GM18520 (cell line): ENCODE measurements at regions not wholly inside any gene's neighbourhood (a gene's known extent, or its start where the extent isn't known, plus 50 kb on each side); places are given as distances from the start of the nearest gene placed in this dataset.

Experiments used
- ATAC-seq: cut with Tn5 transposase; IDR thresholded peaks from one replicate; pipeline ENCODE4 v1.9.1; 2021; ENCODE audit not compliant: unreplicated experiment

- ATAC-seq = no peak
These were observed 493.6 kb upstream of the AGTR1 start for GRCh38 chr3:148204131-148204530.

DNA sequence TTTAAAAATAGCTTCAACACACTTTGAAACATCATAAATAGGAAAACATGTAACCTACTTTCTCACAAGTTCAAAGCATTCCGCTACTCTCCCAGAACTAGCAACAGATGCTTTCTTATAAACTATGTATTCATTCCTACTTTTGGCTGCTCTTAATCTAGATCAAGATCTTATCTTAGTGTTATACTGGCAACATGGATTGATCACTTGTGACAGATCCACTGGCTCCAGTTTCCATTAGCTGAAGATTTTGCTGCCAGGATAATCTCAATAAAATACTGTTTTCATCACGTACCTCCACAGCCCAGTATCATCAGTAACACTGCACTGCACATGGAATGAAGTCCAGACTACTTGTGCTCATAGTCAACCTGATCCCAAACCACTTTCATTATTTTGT lies 491.7 kb upstream of the AGTR1 start:
- ATAC-seq = no peak

DNA sequence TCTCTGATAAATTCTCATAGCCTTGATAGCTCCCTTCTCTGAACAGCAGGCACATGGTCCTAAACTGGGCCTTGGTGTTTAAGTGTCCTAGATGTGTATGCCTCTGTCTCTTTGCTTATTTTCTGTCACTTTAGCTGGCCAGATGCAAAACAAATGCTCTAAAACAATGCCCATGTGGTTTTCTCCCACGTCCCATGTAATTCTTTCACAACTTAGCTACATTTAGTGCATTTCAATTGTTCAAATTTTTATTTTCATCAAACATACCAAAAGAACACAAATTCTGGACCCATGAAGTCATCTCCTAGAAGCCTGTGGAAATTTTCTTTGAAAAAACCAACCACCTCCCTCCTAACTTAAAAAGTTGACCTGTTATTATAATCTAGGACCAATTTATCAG lies 491.3 kb upstream of the AGTR1 start:
- no peak for ATAC-seq

GRCh38 chr3:148208975-148209374 lies 488.7 kb upstream of the AGTR1 start:
- no peak for ATAC-seq

DNA sequence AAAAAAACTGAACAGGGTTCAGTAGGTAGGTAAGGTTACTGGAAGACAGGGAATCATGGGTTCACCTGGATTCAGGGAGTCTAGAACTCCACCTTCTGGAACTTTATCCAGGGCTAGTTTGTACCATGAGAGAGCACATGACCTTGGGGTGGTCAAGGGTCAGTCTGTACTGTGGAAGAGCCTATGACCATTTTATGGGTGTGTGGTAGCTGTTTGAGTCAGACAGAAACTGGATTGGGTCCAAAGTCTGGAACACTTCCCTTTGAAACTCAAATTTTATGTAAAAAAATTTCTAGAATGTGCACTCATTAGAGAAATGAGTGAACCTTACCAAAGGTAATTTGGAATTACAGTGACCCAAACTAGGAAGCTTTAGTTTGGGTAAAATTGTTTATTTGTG lies 486.0 kb upstream of the AGTR1 start:
- ATAC-seq = peak; percentile 55

GRCh38 chr3:148214705-148215104 lies 483.0 kb upstream of the AGTR1 start:
- no peak for ATAC-seq

- ATAC-seq = no peak
These were observed 480.4 kb upstream of the AGTR1 start for GRCh38 chr3:148217317-148217716.

DNA sequence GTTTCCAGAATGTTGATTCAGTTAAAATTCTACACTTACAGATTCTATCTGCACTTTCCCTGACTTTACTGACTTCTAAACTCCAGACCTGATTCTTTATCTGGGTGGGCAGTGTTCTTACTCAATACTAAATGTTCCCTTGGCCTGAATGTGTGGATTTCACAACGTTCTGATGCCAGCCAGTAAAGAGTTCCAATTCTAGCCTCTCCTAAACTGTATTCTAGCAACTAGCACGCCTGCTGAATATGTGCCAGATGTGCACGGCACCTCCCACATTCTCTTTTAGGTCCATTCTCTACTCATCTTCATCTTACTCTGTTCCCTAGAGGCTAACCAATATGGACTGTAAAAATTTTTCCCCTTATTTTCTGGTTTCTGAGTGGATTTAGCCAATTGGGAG lies 479.5 kb upstream of the AGTR1 start:
- no peak for ATAC-seq

DNA sequence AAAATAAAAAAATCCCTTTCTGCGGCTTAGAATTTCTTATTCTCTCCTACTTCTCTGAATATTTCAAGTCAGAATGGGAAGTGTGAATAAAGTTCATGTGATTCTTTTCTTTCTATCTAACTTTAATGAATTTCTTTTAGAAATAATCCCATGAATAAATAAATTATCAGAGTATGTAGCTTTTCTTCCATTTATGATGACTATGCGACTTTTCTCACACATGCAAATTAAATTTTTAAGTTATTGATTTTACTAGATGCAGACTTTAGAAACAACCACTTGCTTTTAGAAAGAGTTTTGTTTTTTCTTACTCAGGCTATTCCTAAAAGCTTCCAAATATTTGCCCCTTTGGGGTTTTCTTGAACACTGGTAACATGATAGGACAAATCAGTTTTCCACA lies 477.7 kb upstream of the AGTR1 start:
- ATAC-seq = no peak

GRCh38 chr3:148221303-148221702 lies 476.4 kb upstream of the AGTR1 start:
- ATAC-seq = no peak

DNA sequence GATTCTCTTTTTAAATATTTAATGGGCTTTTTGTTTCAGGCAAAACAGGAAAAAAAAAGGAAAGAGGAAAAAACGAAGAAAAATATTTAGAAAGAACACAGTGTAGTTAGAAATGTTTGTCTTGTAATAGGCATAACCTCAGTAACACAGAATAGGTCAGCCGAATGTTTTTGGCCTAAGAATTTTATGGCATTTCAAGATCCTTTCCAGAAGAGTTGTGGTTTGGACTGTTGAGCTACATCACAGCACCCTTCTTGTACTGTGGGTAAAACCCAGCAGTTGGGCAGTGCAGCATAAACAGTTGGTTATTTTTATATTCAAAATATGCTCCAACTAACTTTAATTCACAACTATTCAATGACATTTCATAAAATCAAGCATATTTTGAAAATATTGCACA lies 474.4 kb upstream of the AGTR1 start:
- ATAC-seq = no peak

- no peak for ATAC-seq
These were observed 471.5 kb upstream of the AGTR1 start for GRCh38 chr3:148226246-148226645.

DNA sequence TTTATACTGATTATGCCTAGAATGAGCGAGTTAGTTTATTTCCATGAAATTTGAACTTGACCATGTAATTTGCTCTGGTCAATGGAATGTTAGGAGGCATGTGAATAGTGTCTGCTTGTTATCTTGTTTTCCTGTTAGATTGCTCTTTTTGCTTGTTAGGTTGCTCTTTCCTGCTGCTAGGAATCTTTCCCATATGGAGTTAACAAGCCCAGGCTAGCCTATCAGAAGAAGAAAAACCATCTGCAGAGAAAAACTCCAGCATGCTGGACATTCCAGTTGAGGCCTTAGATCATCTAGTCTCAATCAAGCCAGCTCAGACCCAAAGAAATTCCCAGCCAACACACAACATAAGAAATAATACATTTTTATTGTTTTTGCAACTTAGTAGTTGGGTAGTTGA lies 470.2 kb upstream of the AGTR1 start:
- no peak for ATAC-seq

GRCh38 chr3:148229107-148229506 lies 468.6 kb upstream of the AGTR1 start:
- no peak for ATAC-seq

GRCh38 chr3:148230473-148230872 lies 467.2 kb upstream of the AGTR1 start:
- ATAC-seq = no peak

DNA sequence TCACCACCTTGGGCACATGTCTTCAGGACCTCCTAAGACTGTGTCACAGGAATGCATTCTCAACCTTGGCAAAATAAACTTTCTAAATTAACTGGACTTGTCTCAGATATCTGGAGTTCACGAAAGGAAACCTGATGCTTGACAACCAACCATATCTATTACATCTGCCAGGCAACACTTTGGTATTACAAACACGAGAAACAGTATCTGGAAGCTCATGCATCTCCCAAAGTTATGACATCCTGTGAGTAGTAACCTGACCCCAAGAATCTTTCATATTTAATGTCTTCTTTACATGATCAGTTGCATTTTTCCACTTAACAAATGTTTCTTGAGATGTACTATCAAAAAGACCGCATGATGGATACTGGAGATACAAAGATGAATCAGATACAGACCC lies 465.3 kb upstream of the AGTR1 start:
- ATAC-seq = no peak

DNA sequence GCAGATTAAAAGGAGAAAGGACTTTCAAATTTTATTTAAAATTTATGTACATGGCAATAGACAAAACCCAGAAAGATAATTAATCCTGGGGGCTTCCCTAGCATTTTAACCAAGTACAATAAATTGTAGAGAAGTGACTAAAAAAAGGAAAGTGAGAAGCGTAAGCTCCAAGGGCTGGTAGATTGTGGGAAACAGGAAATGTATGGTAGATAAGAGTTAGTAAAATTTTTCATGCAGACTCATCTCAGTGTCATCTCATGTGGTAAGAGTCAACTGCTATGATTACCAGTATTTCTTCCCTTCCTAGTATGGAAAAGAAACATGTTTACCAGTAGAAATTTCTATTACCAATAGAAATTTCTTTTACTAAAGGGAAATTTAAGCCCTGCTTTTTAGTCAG lies 464.3 kb upstream of the AGTR1 start:
- ATAC-seq = no peak

- ATAC-seq = no peak
These were observed 463.2 kb upstream of the AGTR1 start for GRCh38 chr3:148234536-148234935.

DNA sequence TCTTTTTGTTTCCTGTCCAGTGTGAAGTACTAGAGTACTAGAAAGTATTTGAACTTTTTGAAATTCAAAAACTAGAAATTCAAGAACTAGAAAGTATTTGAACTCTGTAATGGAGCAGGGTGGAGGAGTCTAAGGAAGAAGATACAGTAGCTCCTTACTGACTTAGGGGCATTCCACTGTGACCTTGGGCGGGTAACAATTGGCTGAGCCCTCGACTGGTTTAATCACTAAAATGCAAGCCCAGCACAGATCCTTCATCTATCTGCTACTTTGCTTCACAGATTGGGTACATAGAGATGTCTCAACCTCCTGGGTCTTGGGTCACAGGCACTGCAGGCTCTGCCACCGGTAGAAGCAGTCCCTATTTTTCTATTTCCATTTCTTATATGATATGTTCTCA lies 462.1 kb upstream of the AGTR1 start:
- no peak for ATAC-seq

DNA sequence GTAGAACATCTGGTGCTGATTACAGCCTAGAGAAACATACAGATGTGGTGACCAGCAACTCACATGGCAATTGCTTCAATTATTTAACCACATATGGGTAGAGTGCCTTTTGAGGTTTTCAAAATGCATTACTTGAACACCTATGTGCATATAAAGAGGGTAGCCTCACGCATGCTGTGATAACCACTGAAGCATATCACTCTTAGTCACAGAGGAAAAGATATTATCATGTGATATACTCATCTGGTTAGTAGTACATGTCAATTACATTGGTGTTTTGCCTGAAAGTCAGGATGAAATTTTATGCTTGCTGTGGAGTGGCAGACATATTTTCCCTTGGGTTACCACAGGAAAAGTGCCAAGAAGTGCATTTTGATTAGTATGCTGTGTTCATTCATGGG lies 459.3 kb upstream of the AGTR1 start:
- ATAC-seq = no peak

GRCh38 chr3:148240351-148240750 lies 457.4 kb upstream of the AGTR1 start:
- ATAC-seq = no peak

DNA sequence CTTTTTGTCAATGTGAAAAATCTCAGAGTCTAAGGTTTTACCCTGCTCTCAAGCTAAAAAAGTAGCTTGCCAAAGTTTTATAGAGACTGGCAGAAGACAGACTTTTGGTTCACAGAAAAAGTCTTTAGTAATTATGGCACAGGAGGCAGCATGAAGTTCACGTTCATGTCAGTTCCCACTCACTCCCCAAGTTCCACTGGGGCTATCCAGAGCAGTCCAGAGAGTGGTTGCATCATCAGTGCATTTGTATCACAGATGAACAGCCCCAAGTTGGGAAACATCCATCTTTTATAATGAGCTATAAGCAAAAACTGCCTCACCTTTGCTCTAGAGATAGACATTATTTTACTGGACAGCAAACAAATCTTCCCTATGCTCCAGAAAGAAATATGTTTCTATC lies 454.1 kb upstream of the AGTR1 start:
- ATAC-seq = no peak

DNA sequence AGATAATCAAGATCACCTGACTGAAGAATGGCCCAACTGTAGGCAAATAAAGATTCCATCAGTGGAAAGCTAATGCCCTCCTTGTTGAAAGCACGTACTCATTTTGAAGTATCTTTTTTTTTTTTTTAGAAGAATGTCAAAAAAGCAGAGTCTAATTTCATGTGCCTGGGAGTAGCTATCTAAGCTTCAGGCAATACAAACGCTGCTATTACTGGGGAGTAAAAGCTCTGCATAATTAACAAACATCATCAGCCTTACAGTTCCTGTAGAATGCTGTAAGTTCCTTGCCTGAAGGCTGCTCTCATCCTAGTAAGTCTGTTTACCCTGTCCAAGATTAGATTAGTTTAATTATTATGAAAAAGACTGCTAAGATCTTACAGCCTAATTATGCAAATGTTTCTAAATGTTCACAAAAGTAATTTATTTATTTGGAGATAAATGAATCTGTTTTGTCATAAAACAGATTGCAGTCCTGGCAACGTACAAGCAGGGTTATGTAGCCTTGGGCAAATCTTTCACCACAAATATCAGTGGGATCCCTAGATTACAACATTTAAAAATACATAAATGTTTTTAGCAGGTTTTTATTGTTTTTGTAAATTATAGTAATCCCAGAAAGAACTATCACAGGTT lies 451.3 kb upstream of the AGTR1 start:
- ATAC-seq = no peak

DNA sequence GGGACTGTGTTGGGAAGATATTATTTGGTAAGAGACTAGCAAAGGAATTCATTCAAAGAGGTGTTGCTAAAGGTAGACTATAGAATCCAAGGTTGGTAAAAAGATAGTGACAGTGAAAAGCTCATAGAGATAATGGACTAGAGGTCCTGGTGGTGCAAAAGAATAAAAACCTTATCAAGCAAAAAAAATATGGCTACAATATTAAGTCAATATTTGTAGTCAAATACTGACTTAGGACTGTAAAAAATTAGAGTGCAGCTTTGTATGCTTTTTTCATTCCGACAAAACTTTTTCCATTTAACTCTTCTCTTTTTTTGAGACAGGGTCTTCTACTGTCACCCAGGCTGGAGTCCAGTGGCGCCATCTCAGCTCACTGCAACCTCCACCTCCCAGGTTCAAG lies 444.0 kb upstream of the AGTR1 start:
- no peak for ATAC-seq
